ENCODE measurements at regions not wholly inside any gene's neighbourhood (a gene's known extent, or its start where the extent isn't known, plus 50 kb on each side); places are given as distances from the start of the nearest gene placed in this dataset.
"Not testable (repeated sequence)": the region's sequence is repeated elsewhere in the genome, so short reads cannot be mapped to it uniquely, and the experiment has no call there.

- Histone ChIP-seq H3K36me3 (no peaks in the 10 kb centered on the region), H3K4me1 (ENCODE audit: insufficient read depth) (no peaks in the 10 kb centered on the region), H3K27me3 (no peaks in the 10 kb centered on the region), H3K27ac (no peak overlapping the region), H3K4me3 (no peak overlapping the region), H3K9me3 (no peaks in the 10 kb centered on the region)
- intact Hi-C loops (cut with DNase I), result no loop called here
- no peak for TF ChIP-seq EP300 (IDR thresholded peaks at IDR 0.05)
- TF ChIP-seq CTCF (IDR thresholded peaks at IDR 0.05), result no peak
- no peak for TF ChIP-seq POLR2A (IDR thresholded peaks at IDR 0.05)
- DNase-seq, result no peak
Observed at GRCh38 chr3:165607221-165607620, 230.0 kb downstream of the BCHE start.

GRCh38 chr3:165603196-165603595 lies 234.0 kb downstream of the BCHE start:
- no peak for DNase-seq
- no peak overlapping the region for H3K27ac ChIP-seq
- intact Hi-C loops (cut with DNase I), result no loop called here
- 60 to 72% (median 69%) methylated on average over 2 of the region's 2 CpGs for WGBS, 3 donors
- TF ChIP-seq POLR2A (IDR thresholded peaks at IDR 0.05) (no peak), EP300 (IDR thresholded peaks at IDR 0.05) (no peak), CTCF (IDR thresholded peaks at IDR 0.05) (no peak)
- no peaks in the 10 kb centered on the region for H3K9me3 ChIP-seq
- H3K36me3 ChIP-seq, result no peaks in the 10 kb centered on the region
- H3K4me1 ChIP-seq (ENCODE audit: insufficient read depth), result no peaks in the 10 kb centered on the region
- no peak overlapping the region for H3K4me3 ChIP-seq
- H3K27me3 ChIP-seq, result no peaks in the 10 kb centered on the region

GRCh38 chr3:165572566-165572965 lies 264.7 kb downstream of the BCHE start:
- H3K4me3 ChIP-seq; H3K27me3 ChIP-seq; H3K9me3 ChIP-seq; H3K27ac ChIP-seq; H3K4me1 ChIP-seq (ENCODE audit: insufficient read depth); H3K36me3 ChIP-seq; intact Hi-C loops (cut with DNase I); DNase-seq: not testable (repeated sequence)
- 93 to 94% (median 93%) methylated on average over 12 to 13 of the region's 13 CpGs for WGBS, 3 donors

GRCh38 chr3:165568907-165569462 lies 268.2 kb downstream of the BCHE start:
- TF ChIP-seq CTCF (IDR thresholded peaks at IDR 0.05), result no peak
- TF ChIP-seq EP300 (IDR thresholded peaks at IDR 0.05), result no peak
- no peak for TF ChIP-seq POLR2A (IDR thresholded peaks at IDR 0.05)
- Histone ChIP-seq H3K9me3 (no peaks in the 10 kb centered on the region), H3K27me3 (no peaks in the 10 kb centered on the region), H3K4me1 (ENCODE audit: insufficient read depth) (no peaks in the 10 kb centered on the region), H3K27ac (no peak overlapping the region), H3K36me3 (no peaks in the 10 kb centered on the region), H3K4me3 (no peak overlapping the region)
- 50 to 75% (median 53%) methylated on average over 1 of the region's 1 CpG for WGBS, 3 donors
- no peak for DNase-seq
- intact Hi-C loops (cut with DNase I), result no loop called here

- no peak overlapping the region for H3K27ac ChIP-seq
- H3K4me1 ChIP-seq (ENCODE audit: insufficient read depth), result no peaks in the 10 kb centered on the region
- WGBS, 3 donors, result 70 to 78% (median 75%) methylated on average over 2 of the region's 2 CpGs
- no peaks in the 10 kb centered on the region for H3K36me3 ChIP-seq
- H3K4me3 ChIP-seq, result no peak overlapping the region
- H3K27me3 ChIP-seq, result no peaks in the 10 kb centered on the region
- intact Hi-C loops (cut with DNase I), result no loop called here
- no peak for TF ChIP-seq POLR2A (IDR thresholded peaks at IDR 0.05)
- TF ChIP-seq EP300 (IDR thresholded peaks at IDR 0.05), result no peak
- no peak for TF ChIP-seq CTCF (IDR thresholded peaks at IDR 0.05)
- no peaks in the 10 kb centered on the region for H3K9me3 ChIP-seq
- DNase-seq, result no peak
Observed at GRCh38 chr3:165555785-165556184, 281.4 kb downstream of the BCHE start.

All from ovary (tissue), 7 donors.